Mesenchymal stem cell (in vitro differentiated cells and primary cell): ENCODE measurements at regions not wholly inside any gene's neighbourhood (a gene's known extent, or its start where the extent isn't known, plus 50 kb on each side); places are given as distances from the start of the nearest gene placed in this dataset.

Source experiments
- DNase-seq: peaks from one replicate; pipeline ENCODE4 v3.0.0-alpha.2; 2013
- H2AFZ ChIP-seq: one replicate; pipeline ENCODE4 v1.6.1; 2013; ENCODE audit warnings: low read depth, mild to moderate bottlenecking, control low read depth, inconsistent platforms, low read length, moderate library complexity
- H2AK5ac ChIP-seq: 2 replicates; pipeline ENCODE4 v1.6.1; 2013; ENCODE audit warnings: low read length, moderate library complexity, mild to moderate bottlenecking, inconsistent platforms; ENCODE audit not compliant: severe bottlenecking
- H2BK120ac ChIP-seq: one replicate; pipeline ENCODE4 v1.6.1; 2013; ENCODE audit warnings: low read depth, mild to moderate bottlenecking, inconsistent platforms, low read length, moderate library complexity
- H2BK12ac ChIP-seq, 2 experiments: one replicate each; pipeline ENCODE4 v1.6.1; 2013; ENCODE audit warnings: inconsistent platforms in 2 of 2, low read length in 2 of 2, mild to moderate bottlenecking in 2 of 2, moderate library complexity in 2 of 2, control low read depth in 1 of 2
- H2BK15ac ChIP-seq: one replicate; pipeline ENCODE4 v1.6.1; 2013; ENCODE audit warnings: mild to moderate bottlenecking, low read depth, inconsistent platforms; ENCODE audit not compliant: poor library complexity, severe bottlenecking
- H2BK5ac ChIP-seq: 2 replicates; pipeline ENCODE4 v1.6.1; 2013; ENCODE audit warnings: low read depth, mild to moderate bottlenecking, low read length, control low read depth, inconsistent platforms; ENCODE audit not compliant: poor library complexity, severe bottlenecking
- H3K14ac ChIP-seq, 2 experiments: one replicate each; pipeline ENCODE4 v1.6.1; 2013; ENCODE audit warnings: inconsistent platforms in 2 of 2, low read length in 2 of 2, control low read depth in 1 of 2, mild to moderate bottlenecking in 1 of 2, moderate library complexity in 1 of 2
- H3K18ac ChIP-seq, 2 experiments: one replicate each; pipeline ENCODE4 v1.6.1; 2013; ENCODE audit warnings: inconsistent platforms in 2 of 2, low read length in 2 of 2, control low read depth in 1 of 2, low read depth in 1 of 2, mild to moderate bottlenecking in 1 of 2
- H3K23ac ChIP-seq, 2 experiments: one replicate each; pipeline ENCODE4 v1.6.1; 2013; ENCODE audit warnings: inconsistent platforms in 2 of 2, low read length in 2 of 2, mild to moderate bottlenecking in 2 of 2, moderate library complexity in 2 of 2, control low read depth in 1 of 2
- H3K27ac ChIP-seq: 2 replicates; pipeline ENCODE4 v1.5.1; 2013; ENCODE audit warnings: mild to moderate bottlenecking, moderate library complexity, low read length, control low read depth, inconsistent platforms; ENCODE audit not compliant: poor library complexity, severe bottlenecking
- H3K27me3 ChIP-seq, 2 experiments: 2 replicates each; pipeline versions ENCODE4 v1.6.1 to v1.7.0; 2013; ENCODE audit warnings: low read length in 2 of 2, mild to moderate bottlenecking in 2 of 2, moderate library complexity in 2 of 2, control low read depth in 1 of 2, inconsistent platforms in 1 of 2; ENCODE audit not compliant: control insufficient read depth in 1 of 2, insufficient read depth in 1 of 2
- H3K36me3 ChIP-seq, 2 experiments: 2 replicates each; pipeline versions ENCODE4 v1.6.1 to v1.7.0; 2013; ENCODE audit warnings: low read length in 2 of 2, control low read depth in 1 of 2, inconsistent platforms in 1 of 2, low read depth in 1 of 2, mild to moderate bottlenecking in 1 of 2; ENCODE audit not compliant: insufficient read depth in 2 of 2, control insufficient read depth in 1 of 2
- H3K4ac ChIP-seq, 2 experiments: one replicate each; pipeline ENCODE4 v1.6.1; 2013; ENCODE audit warnings: inconsistent platforms in 2 of 2, low read length in 2 of 2, mild to moderate bottlenecking in 2 of 2, moderate library complexity in 2 of 2, control low read depth in 1 of 2, low read depth in 1 of 2
- H3K4me1 ChIP-seq: 2 replicates; pipeline ENCODE4 v1.6.1; 2013; ENCODE audit warnings: low read depth, low read length, control low read depth; ENCODE audit not compliant: control insufficient read depth, insufficient read depth
- H3K4me2 ChIP-seq: 2 replicates; pipeline ENCODE4 v1.6.1; 2013; ENCODE audit warnings: low read length, mild to moderate bottlenecking, inconsistent platforms; ENCODE audit not compliant: poor library complexity, severe bottlenecking
- H3K4me3 ChIP-seq, 2 experiments: 2 replicates each; pipeline versions ENCODE4 v1.5.1 to v1.7.0; 2013; ENCODE audit warnings: low read length in 2 of 2, mild to moderate bottlenecking in 2 of 2, control low read depth in 1 of 2, low read depth in 1 of 2; ENCODE audit not compliant: insufficient read depth in 1 of 2
- H3K79me1 ChIP-seq: replicated peaks from 2 replicates; pipeline ENCODE4 v1.6.1; 2013; ENCODE audit warnings: mild to moderate bottlenecking, control low read depth, low read length, inconsistent platforms; ENCODE audit not compliant: poor library complexity, severe bottlenecking
- H3K9ac ChIP-seq: 2 replicates; pipeline ENCODE4 v1.7.0; 2013; ENCODE audit warnings: mild to moderate bottlenecking, low read length, moderate library complexity
- H3K9me3 ChIP-seq: 2 replicates; pipeline ENCODE4 v1.7.0; 2013; ENCODE audit warnings: mild to moderate bottlenecking, low read length; ENCODE audit not compliant: control insufficient read depth
- H4K8ac ChIP-seq: one replicate; pipeline ENCODE4 v1.6.1; 2013; ENCODE audit warnings: inconsistent platforms, mild to moderate bottlenecking, low read length, moderate library complexity
- H4K91ac ChIP-seq: one replicate; pipeline ENCODE4 v1.6.1; 2013; ENCODE audit warnings: mild to moderate bottlenecking, low read length, inconsistent platforms
- whole genome bisulfite sequencing: methylation state at CpG from one replicate; pipeline ENCODE4 v1.1.7; 2013; ENCODE audit warnings: mixed read lengths; 5-methylcytosine and 5-hydroxymethylcytosine counted together

DNA sequence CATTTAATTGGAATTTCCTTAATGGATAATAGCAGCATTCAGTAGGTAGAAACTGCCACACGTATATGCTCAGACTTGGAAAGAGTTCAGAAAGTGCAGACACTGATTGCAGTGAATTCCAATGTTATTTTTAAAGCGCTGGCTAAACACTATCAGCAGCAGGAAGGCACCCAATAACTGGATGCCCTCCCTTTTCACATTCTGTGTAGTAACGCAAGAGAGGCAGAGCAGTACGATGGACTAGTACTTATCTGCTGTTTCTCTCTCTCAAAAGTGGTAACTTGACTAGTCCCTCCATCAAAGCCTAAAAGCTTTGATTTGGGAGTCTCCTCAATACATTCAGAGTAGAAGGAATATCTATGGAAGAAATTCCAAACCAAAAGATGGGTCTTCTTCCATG is 791.0 kb downstream of the TMTC2 start:
- Histone ChIP-seq H2BK15ac (no peak overlapping the region), H4K91ac (no peak overlapping the region), H3K4me3 (no peak overlapping the region), H2BK120ac (no peak overlapping the region), H3K9me3 (no peaks in the 10 kb centered on the region), H3K36me3 (no peaks in the 10 kb centered on the region), H3K9ac (no peak overlapping the region), H3K4me2 (no peak overlapping the region), H3K27me3 (no peaks in the 10 kb centered on the region), H3K14ac (no peak overlapping the region), H3K18ac (no peak overlapping the region), H3K4ac (no peak overlapping the region), H4K8ac (no peak overlapping the region), H2BK5ac (no peak overlapping the region), H2AFZ (no peak overlapping the region), H3K23ac (no peak overlapping the region), H2BK12ac (no peak overlapping the region), H3K79me1 (no peaks in the 10 kb centered on the region), H3K4me1 (no peaks in the 10 kb centered on the region), H3K27ac (no peak overlapping the region), H2AK5ac (no peak overlapping the region)
- DNase-seq, result no peak
- WGBS, result 80% methylated on average over 4 of the region's 4 CpGs

DNA sequence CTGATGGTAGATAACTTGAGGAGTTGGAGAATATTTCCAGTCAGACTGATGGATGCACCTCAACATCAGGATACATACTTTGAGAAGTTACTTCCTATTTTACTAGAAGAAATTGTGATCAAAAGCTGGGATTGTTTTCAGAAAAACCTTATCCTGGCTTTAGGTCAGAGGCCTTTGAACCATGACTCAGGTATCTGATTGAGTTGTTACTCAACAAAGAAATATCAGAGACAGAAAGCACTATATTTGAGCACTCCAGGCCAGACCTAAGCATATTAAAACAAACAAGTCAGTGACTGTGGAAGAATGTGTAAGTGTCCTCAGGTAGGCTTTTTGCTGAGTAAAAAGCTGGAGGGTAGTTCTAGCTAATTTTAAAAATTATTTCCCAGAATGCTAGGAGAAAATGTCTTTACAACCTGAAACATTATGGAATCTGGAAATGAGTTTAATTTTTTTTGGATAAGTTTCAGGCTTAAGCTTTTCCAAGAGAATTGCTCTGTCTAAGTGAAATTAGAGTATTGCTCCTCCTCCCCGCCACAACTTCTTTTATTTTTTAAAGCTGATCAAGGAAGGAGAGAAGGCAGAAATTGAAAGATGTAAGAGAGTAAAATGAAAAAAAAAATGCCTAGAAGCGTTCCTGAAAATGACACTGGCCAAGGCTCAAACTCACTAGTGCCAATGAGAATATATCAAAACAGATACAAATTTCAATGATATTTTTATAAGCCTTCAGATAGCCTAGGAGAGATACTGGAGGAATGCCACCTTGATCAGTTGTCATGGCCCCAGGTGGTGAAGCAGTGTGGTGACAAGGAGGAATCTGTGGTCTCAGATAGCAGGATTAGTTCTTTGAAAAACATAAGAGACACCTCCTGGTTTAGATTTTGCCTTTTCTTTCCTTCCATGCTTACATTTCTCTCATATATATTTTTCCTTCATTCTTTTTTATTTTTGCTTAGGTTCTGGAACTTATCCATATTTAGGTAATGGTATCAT is 790.3 kb downstream of the TMTC2 start:
- H3K9ac ChIP-seq, result no peak overlapping the region
- no peak overlapping the region for H2BK120ac ChIP-seq
- no peak overlapping the region for H2BK15ac ChIP-seq
- no peak overlapping the region for H3K4me2 ChIP-seq
- no CpG with 5 or more reads among the region's 2 CpGs for WGBS
- H3K27me3 ChIP-seq, result no peaks in the 10 kb centered on the region
- no peak overlapping the region for H2BK12ac ChIP-seq
- H3K9me3 ChIP-seq, result no peaks in the 10 kb centered on the region
- H3K4ac ChIP-seq, result no peak overlapping the region
- no peak overlapping the region for H4K8ac ChIP-seq
- H3K36me3 ChIP-seq, result no peaks in the 10 kb centered on the region
- no peak overlapping the region for H4K91ac ChIP-seq
- no peak overlapping the region for H3K14ac ChIP-seq
- DNase-seq, result no peak
- H2BK5ac ChIP-seq, result no peak overlapping the region
- H3K27ac ChIP-seq, result no peak overlapping the region
- H3K4me3 ChIP-seq, result no peak overlapping the region
- no peak overlapping the region for H3K23ac ChIP-seq
- no peak overlapping the region for H2AFZ ChIP-seq
- no peaks in the 10 kb centered on the region for H3K79me1 ChIP-seq
- H3K4me1 ChIP-seq, result no peaks in the 10 kb centered on the region
- H2AK5ac ChIP-seq, result no peak overlapping the region
- no peak overlapping the region for H3K18ac ChIP-seq

DNA sequence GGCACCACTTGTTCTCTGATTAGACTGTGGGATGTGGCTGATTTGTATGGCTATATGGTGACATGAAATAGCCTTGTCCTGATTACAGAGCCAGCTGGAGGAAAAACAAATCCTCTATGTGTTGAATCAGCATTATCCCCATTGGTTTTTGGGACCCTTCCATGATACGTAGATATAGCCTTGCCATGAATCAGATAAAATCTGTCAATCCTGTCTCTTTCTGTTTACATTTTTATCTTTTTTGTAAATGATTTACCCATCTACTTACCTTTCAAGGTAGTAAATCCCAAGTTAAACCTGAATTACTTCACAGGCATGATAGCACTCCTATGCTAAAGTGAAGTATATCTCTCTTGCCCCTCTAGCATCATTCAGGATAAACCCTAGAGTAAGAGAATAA is 789.3 kb downstream of the TMTC2 start:
- Histone ChIP-seq H3K4ac (no peak overlapping the region), H3K14ac (no peak overlapping the region), H3K18ac (no peak overlapping the region), H2AFZ (no peak overlapping the region), H3K4me1 (no peaks in the 10 kb centered on the region), H3K79me1 (no peaks in the 10 kb centered on the region), H4K8ac (no peak overlapping the region), H3K4me2 (no peak overlapping the region), H3K27me3 (no peaks in the 10 kb centered on the region), H3K27ac (no peak overlapping the region), H2AK5ac (no peak overlapping the region), H3K36me3 (no peaks in the 10 kb centered on the region), H3K4me3 (no peak overlapping the region), H2BK15ac (no peak overlapping the region), H4K91ac (no peak overlapping the region), H2BK120ac (no peak overlapping the region), H2BK12ac (no peak overlapping the region), H3K23ac (no peak overlapping the region), H3K9me3 (no peaks in the 10 kb centered on the region), H2BK5ac (no peak overlapping the region), H3K9ac (no peak overlapping the region)
- DNase-seq, result no peak
- WGBS, result 100% methylated on average over 1 of the region's 1 CpG

DNA sequence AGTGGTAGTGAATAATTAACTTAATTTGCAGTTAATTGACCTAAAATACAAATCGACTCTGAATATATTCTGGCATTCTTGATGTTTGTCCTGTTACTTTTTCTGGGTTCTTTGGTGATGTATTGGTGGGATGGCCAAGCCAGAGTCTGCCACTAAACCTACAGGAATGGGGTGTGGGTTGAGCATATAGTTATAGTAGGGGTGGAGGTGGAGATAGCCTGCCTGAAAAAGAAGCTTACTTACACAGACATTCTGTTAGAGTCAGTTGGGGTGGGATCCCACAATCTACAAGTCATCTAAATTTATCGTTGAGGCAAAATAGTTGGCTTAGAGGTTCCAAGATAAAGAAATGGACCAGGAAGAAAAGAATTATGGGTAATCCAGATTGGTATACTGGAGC is 787.7 kb downstream of the TMTC2 start:
- Histone ChIP-seq H2BK120ac (no peak overlapping the region), H4K91ac (no peak overlapping the region), H3K9me3 (no peaks in the 10 kb centered on the region), H3K14ac (no peak overlapping the region), H2BK5ac (no peak overlapping the region), H3K4me1 (no peaks in the 10 kb centered on the region), H3K36me3 (no peaks in the 10 kb centered on the region), H2BK12ac (no peak overlapping the region), H3K79me1 (no peaks in the 10 kb centered on the region), H3K4me3 (no peak overlapping the region), H4K8ac (no peak overlapping the region), H2AFZ (no peak overlapping the region), H2BK15ac (no peak overlapping the region), H3K4me2 (no peak overlapping the region), H2AK5ac (no peak overlapping the region), H3K23ac (no peak overlapping the region), H3K4ac (no peak overlapping the region), H3K27ac (no peak overlapping the region), H3K27me3 (no peaks in the 10 kb centered on the region), H3K18ac (no peak overlapping the region), H3K9ac (no peak overlapping the region)
- WGBS, result 95% methylated on average over 2 of the region's 2 CpGs
- DNase-seq, result no peak
